ENCODE measurements at regions not wholly inside any gene's neighbourhood (a gene's known extent, or its start where the extent isn't known, plus 50 kb on each side); places are given as distances from the start of the nearest gene placed in this dataset.

DNA sequence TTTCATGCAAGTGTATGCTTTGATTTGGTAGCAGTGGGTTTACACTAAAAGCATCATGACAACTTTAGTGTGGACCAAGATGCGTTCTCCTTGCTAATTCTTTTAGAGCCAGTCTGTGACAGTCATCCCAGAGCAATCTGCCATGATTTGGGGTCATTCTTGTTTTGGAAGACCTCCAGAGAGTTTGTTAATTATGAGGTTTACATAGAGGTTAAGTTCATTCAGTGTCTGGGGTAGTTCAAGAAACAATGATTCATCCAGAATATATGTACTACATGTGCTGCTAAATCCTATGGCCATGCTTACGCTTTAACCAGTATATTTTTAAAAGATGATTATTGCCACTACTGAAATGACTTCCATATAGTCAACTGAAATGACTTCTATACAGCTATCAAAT lies 328.5 kb upstream of the AGA start (continued):
- TF ChIP-seq, protein P1, sequence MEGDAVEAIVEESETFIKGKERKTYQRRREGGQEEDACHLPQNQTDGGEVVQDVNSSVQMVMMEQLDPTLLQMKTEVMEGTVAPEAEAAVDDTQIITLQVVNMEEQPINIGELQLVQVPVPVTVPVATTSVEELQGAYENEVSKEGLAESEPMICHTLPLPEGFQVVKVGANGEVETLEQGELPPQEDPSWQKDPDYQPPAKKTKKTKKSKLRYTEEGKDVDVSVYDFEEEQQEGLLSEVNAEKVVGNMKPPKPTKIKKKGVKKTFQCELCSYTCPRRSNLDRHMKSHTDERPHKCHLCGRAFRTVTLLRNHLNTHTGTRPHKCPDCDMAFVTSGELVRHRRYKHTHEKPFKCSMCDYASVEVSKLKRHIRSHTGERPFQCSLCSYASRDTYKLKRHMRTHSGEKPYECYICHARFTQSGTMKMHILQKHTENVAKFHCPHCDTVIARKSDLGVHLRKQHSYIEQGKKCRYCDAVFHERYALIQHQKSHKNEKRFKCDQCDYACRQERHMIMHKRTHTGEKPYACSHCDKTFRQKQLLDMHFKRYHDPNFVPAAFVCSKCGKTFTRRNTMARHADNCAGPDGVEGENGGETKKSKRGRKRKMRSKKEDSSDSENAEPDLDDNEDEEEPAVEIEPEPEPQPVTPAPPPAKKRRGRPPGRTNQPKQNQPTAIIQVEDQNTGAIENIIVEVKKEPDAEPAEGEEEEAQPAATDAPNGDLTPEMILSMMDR (IDR thresholded peaks at IDR 0.05 in 2 of 3, conservative IDR thresholded peaks at IDR 0.05 in 1 of 3; ENCODE audit: borderline replicate concordance in 1 of 3, insufficient read depth in 1 of 3, low read depth in 2 of 3, low read length in 2 of 3) = no peak
- no peak for TF ChIP-seq POLR2AphosphoS5 (IDR thresholded peaks at IDR 0.05; ENCODE audit: low read depth, low read length)
- no peak for TF ChIP-seq EZH2 (IDR thresholded peaks at IDR 0.05)
- no peak for TF ChIP-seq ELF1 (IDR thresholded peaks at IDR 0.05; ENCODE audit: borderline replicate concordance, low read depth)
- no peak for TF ChIP-seq EZH2phosphoT487 (IDR thresholded peaks at IDR 0.05; ENCODE audit: borderline replicate concordance)
- TF ChIP-seq ZNF274 (IDR thresholded peaks at IDR 0.05; ENCODE audit: low read depth, low read length) = no peak
- no peak for TF ChIP-seq CEBPB (IDR thresholded peaks at IDR 0.05; ENCODE audit: low read depth)
- TF ChIP-seq, protein P2, sequence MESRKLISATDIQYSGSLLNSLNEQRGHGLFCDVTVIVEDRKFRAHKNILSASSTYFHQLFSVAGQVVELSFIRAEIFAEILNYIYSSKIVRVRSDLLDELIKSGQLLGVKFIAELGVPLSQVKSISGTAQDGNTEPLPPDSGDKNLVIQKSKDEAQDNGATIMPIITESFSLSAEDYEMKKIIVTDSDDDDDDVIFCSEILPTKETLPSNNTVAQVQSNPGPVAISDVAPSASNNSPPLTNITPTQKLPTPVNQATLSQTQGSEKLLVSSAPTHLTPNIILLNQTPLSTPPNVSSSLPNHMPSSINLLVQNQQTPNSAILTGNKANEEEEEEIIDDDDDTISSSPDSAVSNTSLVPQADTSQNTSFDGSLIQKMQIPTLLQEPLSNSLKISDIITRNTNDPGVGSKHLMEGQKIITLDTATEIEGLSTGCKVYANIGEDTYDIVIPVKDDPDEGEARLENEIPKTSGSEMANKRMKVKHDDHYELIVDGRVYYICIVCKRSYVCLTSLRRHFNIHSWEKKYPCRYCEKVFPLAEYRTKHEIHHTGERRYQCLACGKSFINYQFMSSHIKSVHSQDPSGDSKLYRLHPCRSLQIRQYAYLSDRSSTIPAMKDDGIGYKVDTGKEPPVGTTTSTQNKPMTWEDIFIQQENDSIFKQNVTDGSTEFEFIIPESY (IDR thresholded peaks at IDR 0.05; ENCODE audit: extremely low read depth, insufficient replicate concordance, low read length) = no peak
- no peak for TF ChIP-seq CBX3 (IDR thresholded peaks at IDR 0.05; ENCODE audit: low read depth)
- TF ChIP-seq, protein P3, sequence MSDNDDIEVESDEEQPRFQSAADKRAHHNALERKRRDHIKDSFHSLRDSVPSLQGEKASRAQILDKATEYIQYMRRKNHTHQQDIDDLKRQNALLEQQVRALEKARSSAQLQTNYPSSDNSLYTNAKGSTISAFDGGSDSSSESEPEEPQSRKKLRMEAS (IDR thresholded peaks at IDR 0.05) = no peak

DNA sequence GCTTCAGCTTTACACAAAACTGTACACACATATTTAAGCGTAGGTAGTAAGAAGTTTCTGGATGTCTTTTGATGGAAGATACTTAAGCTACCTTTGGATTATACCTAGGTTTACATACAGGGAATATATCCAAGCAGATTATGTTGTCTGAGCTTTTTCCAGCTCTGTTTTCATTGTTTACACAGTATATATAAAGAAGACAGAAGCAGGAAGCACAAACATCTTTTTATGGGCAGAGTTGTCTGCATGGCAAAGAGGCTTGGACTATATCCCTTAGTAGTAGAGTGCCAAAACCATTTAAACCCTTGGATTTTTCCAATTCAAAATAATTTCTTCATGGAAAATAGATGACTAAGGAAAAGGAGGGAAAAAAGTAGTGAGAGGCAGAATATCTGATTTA lies 329.4 kb upstream of the AGA start:
- no TSS peak for BruUV-seq (replicated peaks)
- no peak overlapping the region for H2AFZ ChIP-seq (ENCODE audit: low read depth, low read length, poor library complexity, severe bottlenecking)
- H3K79me2 ChIP-seq (ENCODE audit: insufficient read depth, low read length) = no peaks in the 10 kb centered on the region
- intact Hi-C loops (cut with micrococcal nuclease) = no loop called here
- POLR2A ChIA-PET = no interaction called here
- H4K20me1 ChIP-seq (ENCODE audit: insufficient read depth) = no peaks in the 10 kb centered on the region
- RAD21 ChIA-PET (ENCODE audit: low non-redundant PET in 1 of 2, low total read pairs in 2 of 2, uncharacterized antibody in 2 of 2, unreplicated experiment in 2 of 2) = no interaction called here
- no peaks in the 10 kb centered on the region for H3K27me3 ChIP-seq (ENCODE audit: insufficient read depth, low read length)
- H3K4me2 ChIP-seq (ENCODE audit: low read length) = no peak overlapping the region
- CTCF ChIA-PET = no interaction called here
- H3K27ac ChIP-seq (ENCODE audit: low read depth, low read length) = no peak overlapping the region
- no peaks in the 10 kb centered on the region for H3K4me1 ChIP-seq (ENCODE audit: control insufficient read depth in 1 of 2, insufficient read depth in 2 of 2, low read length in 2 of 2)
- TF ChIP-seq EGR1 (IDR thresholded peaks at IDR 0.05; ENCODE audit: low read depth) (no peak), CBX3 (IDR thresholded peaks at IDR 0.05; ENCODE audit: low read depth) (no peak), POLR2AphosphoS5 (IDR thresholded peaks at IDR 0.05; ENCODE audit: low read depth, low read length) (no peak), FOSL1 (IDR thresholded peaks at IDR 0.05; ENCODE audit: low read depth) (no peak), CEBPB (IDR thresholded peaks at IDR 0.05; ENCODE audit: low read depth) (no peak), RAD21 (IDR thresholded peaks at IDR 0.05; ENCODE audit: low read depth) (no peak)
- ATAC-seq (no peak), DNase-seq (ENCODE audit: low read depth, low spot score) (no peak)
- no peaks in the 10 kb centered on the region for H3K9me3 ChIP-seq (ENCODE audit: control insufficient read depth in 1 of 2, insufficient read depth in 1 of 2, low read depth in 1 of 2, low read length in 2 of 2)
- no peaks in the 10 kb centered on the region for H3K9me2 ChIP-seq (ENCODE audit: insufficient read depth)
- H3K4me3 ChIP-seq (replicated peaks in 1 of 2; ENCODE audit: low read depth in 1 of 2, low read length in 2 of 2) = no peak overlapping the region
- H3K36me3 ChIP-seq (ENCODE audit: control insufficient read depth in 1 of 2, insufficient read depth in 2 of 2, low read length in 2 of 2) = no peaks in the 10 kb centered on the region
- no peak overlapping the region for H3K9ac ChIP-seq (ENCODE audit: low read length)

Data from HCT116 (cell line).